Stomach (tissue), 8 donors: ENCODE measurements at regions not wholly inside any gene's neighbourhood (a gene's known extent, or its start where the extent isn't known, plus 50 kb on each side); places are given as distances from the start of the nearest gene placed in this dataset.
A peak's percentile ranks its signal among the peaks of the same experiment; 100 is the strongest.

Source experiments
- DNase-seq, 2 donors: peaks; one replicate each; pipeline versions ENCODE4 v3.0.0 to v3.0.0-alpha.2; 2013 to 2019
- H3K27ac ChIP-seq, 5 donors: fragments of 200-600 bp in 4 of 5; sonication (generic) in 4 of 5; one replicate each; pipeline ENCODE4 v1.5.1; 2013 to 2019; ENCODE audit warnings: mild to moderate bottlenecking in 1 of 5, moderate library complexity in 1 of 5
- H3K27me3 ChIP-seq, 3 donors: fragments of 200-600 bp; sonication (generic); one replicate each; pipeline ENCODE4 v1.5.1; 2017 to 2019; ENCODE audit warnings: mixed run types in 1 of 3
- H3K36me3 ChIP-seq, 4 donors: fragments of 200-600 bp; sonication (generic); 1 replicate in 3 of 4; 2 replicates in 1 of 4; pipeline ENCODE4 v1.5.1; 2016 to 2019
- H3K4me1 ChIP-seq, 4 donors: fragments of 200-600 bp; sonication (generic); one replicate each; pipeline ENCODE4 v1.5.1; 2016 to 2019
- H3K4me3 ChIP-seq, 4 donors: fragments of 200-600 bp; sonication (generic) in 3 of 4; one replicate each; pipeline ENCODE4 v1.5.1; 2016 to 2019; ENCODE audit warnings: mild to moderate bottlenecking in 1 of 4
- H3K9me3 ChIP-seq, 4 donors: fragments of 200-600 bp; sonication (generic); one replicate each; pipeline ENCODE4 v1.5.1; 2016 to 2019
- CTCF ChIP-seq, 7 experiments: fragments of 450-650 bp in 4 of 7; fragments of 200-600 bp in 3 of 7; sonication (generic) in 3 of 7; IDR thresholded peaks; one replicate each; pipeline ENCODE4 v1.5.1; 2016 to 2019; ENCODE audit warnings: antibody characterized with exemption in 7 of 7, control low read depth in 2 of 7, mild to moderate bottlenecking in 1 of 7
- EP300 ChIP-seq: sonication (generic); formaldehyde crosslinking; IDR thresholded peaks from one replicate; pipeline ENCODE4 v1.6.1; 2017; ENCODE audit warnings: antibody characterized with exemption
- POLR2A ChIP-seq, 4 donors: fragments of 450-650 bp; IDR thresholded peaks; one replicate each; pipeline ENCODE4 v1.6.1; 2016; ENCODE audit warnings: antibody characterized with exemption in 4 of 4, control low read depth in 2 of 4, mild to moderate bottlenecking in 1 of 4, moderate library complexity in 1 of 4
- POLR2AphosphoS5 ChIP-seq, 3 donors: sonication (generic); formaldehyde crosslinking; IDR thresholded peaks; one replicate each; pipeline ENCODE4 v1.6.1; 2016; ENCODE audit warnings: antibody characterized with exemption in 3 of 3
- whole genome bisulfite sequencing, 5 donors: extraction: QIAGEN DNeasy Blood & Tissue Kit in 3 of 5; methylation state at CpG; one replicate each; pipeline versions ENCODE4 v1.1.5 to v1.1.7; 2013 to 2018; 5-methylcytosine and 5-hydroxymethylcytosine counted together
- intact Hi-C: fragments of 100-400 bp; cut with DNase I; formaldehyde crosslinking; loops from one replicate; pipeline ENCODE4 v1.15.1; 2023; ENCODE audit warnings: low total_unique reads
- donor health status: healthy with polysubstance abuse.
- donor health status: Bipolar disorder and iron deficiency.
- donor health status: healthy.

- no peaks in the 10 kb centered on the region for H3K36me3 ChIP-seq
- no peak for DNase-seq
- 69 to 88% (median 76%) methylated on average over 9 to 10 of the region's 10 CpGs for WGBS, 5 donors
- H3K4me1 ChIP-seq: no peaks in the 10 kb centered on the region
- H3K9me3 ChIP-seq: peaks cover 0 to 11% (median 9%) of the 10 kb centered on the region in 4 donors
- peaks cover 0 to 5% (median 0%) of the 10 kb centered on the region in 3 donors for H3K27me3 ChIP-seq
- no peak overlapping the region for H3K27ac ChIP-seq
- no peak overlapping the region for H3K4me3 ChIP-seq
- intact Hi-C loops: no loop called here
- TF ChIP-seq POLR2A (IDR thresholded peaks at IDR 0.05): no peak
- no peak for TF ChIP-seq CTCF (IDR thresholded peaks at IDR 0.05)
- no peak for TF ChIP-seq EP300
Measured at GRCh38 chr14:99100497-99101270, 171.3 kb downstream of the BCL11B start.

GRCh38 chr14:99101855-99102461, 170.0 kb downstream of the BCL11B start:
- H3K36me3 ChIP-seq: no peaks in the 10 kb centered on the region
- intact Hi-C loops: no loop called here
- no peak overlapping the region for H3K4me3 ChIP-seq
- peak in 1 of 2 donors; percentile 18 for DNase-seq
- WGBS, 5 donors: 35 to 45% (median 42%) methylated on average over 6 of the region's 6 CpGs
- no peaks in the 10 kb centered on the region for H3K4me1 ChIP-seq
- no peak overlapping the region for H3K27ac ChIP-seq
- TF ChIP-seq EP300 (no peak), CTCF (IDR thresholded peaks at IDR 0.05) (no peak), POLR2AphosphoS5 (IDR thresholded peaks at IDR 0.05) (no peak), POLR2A (IDR thresholded peaks at IDR 0.05) (no peak)
- peaks cover 5 to 16% (median 13%) of the 10 kb centered on the region in 4 donors for H3K9me3 ChIP-seq
- peaks cover 0 to 5% (median 0%) of the 10 kb centered on the region in 3 donors for H3K27me3 ChIP-seq

- Histone ChIP-seq H3K27me3 (peaks cover 3 to 58% (median 17%) of the 10 kb centered on the region in 3 donors), H3K27ac (no peak overlapping the region), H3K4me1 (peaks cover 0 to 8% (median 0%) of the 10 kb centered on the region in 4 donors), H3K4me3 (no peak overlapping the region), H3K36me3 (no peaks in the 10 kb centered on the region), H3K9me3 (peaks cover 0 to 24% (median 0%) of the 10 kb centered on the region in 4 donors)
- 80 to 88% (median 85%) methylated on average over 9 of the region's 9 CpGs for WGBS, 5 donors
- DNase-seq: no peak
- TF ChIP-seq EP300 (no peak), POLR2AphosphoS5 (IDR thresholded peaks at IDR 0.05) (no peak), POLR2A (IDR thresholded peaks at IDR 0.05) (no peak), CTCF (IDR thresholded peaks at IDR 0.05) (no peak)
- intact Hi-C loops: no loop called here
Measured at GRCh38 chr14:99116741-99117295, 155.2 kb downstream of the BCL11B start.

GRCh38 chr14:99117671-99118045, 154.3 kb downstream of the BCL11B start:
- TF ChIP-seq EP300 (no peak), CTCF (IDR thresholded peaks at IDR 0.05) (no peak), POLR2AphosphoS5 (IDR thresholded peaks at IDR 0.05) (no peak)
- peaks cover 3 to 58% (median 17%) of the 10 kb centered on the region in 3 donors for H3K27me3 ChIP-seq
- 58 to 71% (median 64%) methylated on average over 10 to 11 of the region's 11 CpGs for WGBS, 5 donors
- no peak overlapping the region for H3K27ac ChIP-seq
- intact Hi-C loops: no loop called here
- H3K4me1 ChIP-seq: peaks cover 0 to 8% (median 0%) of the 10 kb centered on the region in 4 donors
- no peak for DNase-seq
- H3K36me3 ChIP-seq: no peaks in the 10 kb centered on the region
- no peak overlapping the region for H3K4me3 ChIP-seq
- peaks cover 0 to 18% (median 0%) of the 10 kb centered on the region in 4 donors for H3K9me3 ChIP-seq
